HepG2 (cell line): ENCODE measurements at regions not wholly inside any gene's neighbourhood (a gene's known extent, or its start where the extent isn't known, plus 50 kb on each side); places are given as distances from the start of the nearest gene placed in this dataset.
A peak's percentile ranks its signal among the peaks of the same experiment; 100 is the strongest.

Source experiments
- ATAC-seq: fragments of 200-7000 bp; cut with Tn5 transposase; 3 replicates; pipeline ENCODE4 v1.9.1; 2020; ENCODE audit warnings: mild to moderate bottlenecking, moderate library complexity
- BruUV-seq: library from RNA; stranded (reverse); fragments of 400-500 nt; replicated peaks from 2 replicates; lab custom pipeline; 2021; lab: Mats Ljungman, UMichigan
- CTCF ChIA-PET: fragments of 300-600 bp; formaldehyde crosslinking; extraction: SDS; loops from one replicate; lab custom pipeline; 2021; ENCODE audit warnings: low total read pairs, inconsistent platforms, low intra/inter-chr PET ratio; lab: Yijun Ruan, JAX
- POLR2A ChIA-PET: fragments of 350-600 bp; sonication (Branson Sonifier 250); formaldehyde crosslinking; loops from one replicate; lab custom pipeline; 2020; ENCODE audit warnings: antibody characterized with exemption, inconsistent platforms; lab: Yijun Ruan, JAX
- DNase-seq: peaks from one replicate; pipeline ENCODE4 v3.0.0-alpha.2; 2015; ENCODE audit warnings: low spot score
- FAIRE-seq: peaks from 3 replicates; lab custom pipeline; 2011; peaks lifted over from hg19 to GRCh38; lab: Jason Lieb, UNC
- H2AFZ ChIP-seq: one replicate; pipeline ENCODE4 v1.6.1; 2011; ENCODE audit warnings: low read length, inconsistent platforms
- H3K27ac ChIP-seq: fragments of 300-600 bp; 3 replicates; pipeline ENCODE4 v1.8.0; 2011; ENCODE audit warnings: mixed run types, mild to moderate bottlenecking, mixed read lengths, low read length, inconsistent platforms; ENCODE audit not compliant: insufficient read depth; ENCODE audit errors: extremely low read length
- H3K27me3 ChIP-seq, 2 experiments: fragments of 200-600 bp in 1 of 2; 2 replicates in 1 of 2; 3 replicates in 1 of 2; pipeline versions ENCODE4 v1.6.0 to v1.8.0; 2011; ENCODE audit warnings: low read length in 2 of 2, mild to moderate bottlenecking in 2 of 2, moderate library complexity in 2 of 2, inconsistent platforms in 1 of 2; ENCODE audit not compliant: insufficient read depth in 2 of 2, control insufficient read depth in 1 of 2
- H3K36me3 ChIP-seq, 2 experiments: fragments of 200-600 bp in 1 of 2; replicated peaks in 1 of 2; 2 replicates in 1 of 2; 3 replicates in 1 of 2; pipeline versions ENCODE4 v1.5.1 to v1.8.0; 2011; ENCODE audit warnings: low read length in 2 of 2, inconsistent platforms in 1 of 2; ENCODE audit not compliant: insufficient read depth in 2 of 2, control insufficient read depth in 1 of 2
- H3K4me1 ChIP-seq: 2 replicates; pipeline ENCODE4 v1.5.1; 2012; ENCODE audit warnings: low read length, inconsistent platforms; ENCODE audit not compliant: insufficient read depth
- H3K4me2 ChIP-seq: 2 replicates; pipeline ENCODE4 v1.6.0; 2011; ENCODE audit warnings: low read depth, low read length, inconsistent platforms
- H3K4me3 ChIP-seq, 3 experiments: fragments of 200-600 bp in 1 of 3; sonication (generic), shearing (Covaris generic) in 1 of 3; replicated peaks in 1 of 3; 2 replicates each; pipeline ENCODE4 v1.5.1; 2011 to 2016; ENCODE audit warnings: low read length in 3 of 3, inconsistent platforms in 2 of 3, low read depth in 2 of 3, mild to moderate bottlenecking in 2 of 3, control low read depth in 1 of 3, mixed read lengths in 1 of 3; ENCODE audit not compliant: insufficient read depth in 1 of 3
- H3K79me2 ChIP-seq: one replicate; pipeline ENCODE4 v1.6.1; 2011; ENCODE audit warnings: low read length, inconsistent platforms; ENCODE audit not compliant: insufficient read depth
- H3K9ac ChIP-seq: 2 replicates; pipeline ENCODE4 v1.6.0; 2011; ENCODE audit warnings: mild to moderate bottlenecking, low read depth, low read length, inconsistent platforms; ENCODE audit not compliant: insufficient read depth
- H3K9me3 ChIP-seq: 2 replicates; pipeline ENCODE4 v1.5.1; 2012; ENCODE audit warnings: mild to moderate bottlenecking, low read length
- H4K20me1 ChIP-seq: 2 replicates; pipeline ENCODE4 v1.6.0; 2011; ENCODE audit warnings: inconsistent platforms, mild to moderate bottlenecking, low read length, moderate library complexity; ENCODE audit not compliant: insufficient read depth
- CBX2 ChIP-seq, 2 experiments: fragments of 200-600 bp in 1 of 2; sonication (generic); formaldehyde crosslinking in 1 of 2; IDR thresholded peaks; 2 replicates each; pipeline versions ENCODE4 v1.7.0 to v1.8.1; 2018 to 2022; ENCODE audit warnings: low read depth in 2 of 2, low read length in 1 of 2, mild to moderate bottlenecking in 1 of 2, missing genetic modification reagents in 1 of 2
- CEBPB ChIP-seq: IDR thresholded peaks from 2 replicates; pipeline ENCODE4 v1.6.1; 2011; ENCODE audit warnings: low read depth, low read length, improper control_type of control experiment, borderline replicate concordance
- CREB1 ChIP-seq, 2 experiments: fragments of 450-650 bp in 1 of 2; IDR thresholded peaks; 2 replicates each; pipeline ENCODE4 v1.6.1; 2016 to 2017; ENCODE audit warnings: control low read depth in 1 of 2, mild to moderate bottlenecking in 1 of 2, missing compliant biosample characterization in 1 of 2, missing genetic modification characterization in 1 of 2
- FOXK2 ChIP-seq: fragments of 450-650 bp; IDR thresholded peaks from 2 replicates; pipeline ENCODE4 v1.6.1; 2016
- LCORL ChIP-seq, 2 experiments: fragments of 450-650 bp in 1 of 2; sonication (generic) in 1 of 2; formaldehyde crosslinking in 1 of 2; IDR thresholded peaks; 2 replicates each; pipeline versions ENCODE4 v1.5.0 to v1.6.1; 2017 to 2020; ENCODE audit warnings: antibody characterized with exemption in 1 of 2, missing genetic modification reagents in 1 of 2
- MED8 ChIP-seq: sonication (generic); formaldehyde crosslinking; IDR thresholded peaks from 2 replicates; pipeline ENCODE4 v1.8.1; 2023; ENCODE audit warnings: mild to moderate bottlenecking, missing genetic modification reagents; ENCODE audit not compliant: insufficient replicate concordance
- NBN ChIP-seq: fragments of 450-650 bp; conservative IDR thresholded peaks from 2 replicates; pipeline ENCODE4 v1.6.1; 2017
- NONO ChIP-seq, 2 experiments: fragments of 450-650 bp in 1 of 2; sonication (generic) in 1 of 2; formaldehyde crosslinking in 1 of 2; IDR thresholded peaks in 1 of 2; conservative IDR thresholded peaks in 1 of 2; 2 replicates each; pipeline versions ENCODE4 v1.6.1 to v1.8.0; 2017 to 2022; ENCODE audit warnings: mild to moderate bottlenecking in 1 of 2, missing genetic modification reagents in 1 of 2, moderate library complexity in 1 of 2
- PHB2 ChIP-seq: fragments of 450-650 bp; IDR thresholded peaks from 2 replicates; pipeline ENCODE4 v1.6.1; 2018; ENCODE audit not compliant: partially characterized antibody
- PHF21A ChIP-seq: sonication (generic); formaldehyde crosslinking; IDR thresholded peaks from 2 replicates; pipeline ENCODE4 v1.5.0; 2020; ENCODE audit warnings: mild to moderate bottlenecking, missing genetic modification reagents
- SIX1 ChIP-seq: sonication (generic); formaldehyde crosslinking; IDR thresholded peaks from 2 replicates; pipeline ENCODE4 v1.4.0; 2020; ENCODE audit warnings: missing genetic modification reagents, borderline replicate concordance
- SMAD1 ChIP-seq: sonication (generic); formaldehyde crosslinking; IDR thresholded peaks from 2 replicates; pipeline ENCODE4 v1.4.0; 2020; ENCODE audit warnings: missing genetic modification reagents, low read depth, mild to moderate bottlenecking, borderline replicate concordance
- TBX2 ChIP-seq: sonication (generic); formaldehyde crosslinking; IDR thresholded peaks from 2 replicates; pipeline ENCODE4 v1.5.0; 2020; ENCODE audit warnings: missing genetic modification reagents, mild to moderate bottlenecking, borderline replicate concordance
- TP53 ChIP-seq: sonication (generic); formaldehyde crosslinking; conservative IDR thresholded peaks from 2 replicates; pipeline ENCODE4 v1.4.0; 2020; ENCODE audit warnings: missing genetic modification reagents
- XBP1 ChIP-seq: sonication (generic); formaldehyde crosslinking; IDR thresholded peaks from 2 replicates; pipeline ENCODE4 v1.5.0; 2020; ENCODE audit warnings: missing genetic modification reagents
- ZNF337 ChIP-seq: sonication (generic); formaldehyde crosslinking; IDR thresholded peaks from 2 replicates; pipeline ENCODE4 v1.5.1; 2020; ENCODE audit warnings: missing genetic modification reagents, low read depth, mild to moderate bottlenecking, borderline replicate concordance
- ZNF530 ChIP-seq: sonication (generic); formaldehyde crosslinking; IDR thresholded peaks from 2 replicates; pipeline ENCODE4 v1.5.0; 2020; ENCODE audit warnings: low read depth, mild to moderate bottlenecking, missing genetic modification reagents
- ZNF720 ChIP-seq: sonication (generic); formaldehyde crosslinking; IDR thresholded peaks from 2 replicates; pipeline ENCODE4 v1.4.0; 2020; ENCODE audit warnings: missing genetic modification reagents
- WGBS: methylation state at CpG from one replicate; pipeline ENCODE4 v1.1.6; 2017; ENCODE audit warnings: low lambda C conversion rate; 5-methylcytosine and 5-hydroxymethylcytosine counted together
- in situ Hi-C: cut with HindIII; loops from 2 replicates; pipeline ENCODE4 v1.10.0; 2017; ENCODE audit warnings: low pct_unique_long_range_greater_than_20kb; ENCODE audit not compliant: extremely low pct_ligation_motif_present
- intact Hi-C: fragments of 100-400 bp; cut with micrococcal nuclease; formaldehyde crosslinking; loops from one replicate; pipeline ENCODE4 v1.10.0; 2022; ENCODE audit not compliant: unreplicated experiment
- TF ChIP-seq, protein P1 (sequence below): sonication (generic); formaldehyde crosslinking; IDR thresholded peaks from 2 replicates; pipeline ENCODE4 v1.4.0; 2020; ENCODE audit warnings: low read depth, missing genetic modification reagents
- TF ChIP-seq, protein P2 (sequence below): fragments of 450-650 bp; IDR thresholded peaks from 2 replicates; pipeline ENCODE4 v1.6.1; 2017

DNA sequence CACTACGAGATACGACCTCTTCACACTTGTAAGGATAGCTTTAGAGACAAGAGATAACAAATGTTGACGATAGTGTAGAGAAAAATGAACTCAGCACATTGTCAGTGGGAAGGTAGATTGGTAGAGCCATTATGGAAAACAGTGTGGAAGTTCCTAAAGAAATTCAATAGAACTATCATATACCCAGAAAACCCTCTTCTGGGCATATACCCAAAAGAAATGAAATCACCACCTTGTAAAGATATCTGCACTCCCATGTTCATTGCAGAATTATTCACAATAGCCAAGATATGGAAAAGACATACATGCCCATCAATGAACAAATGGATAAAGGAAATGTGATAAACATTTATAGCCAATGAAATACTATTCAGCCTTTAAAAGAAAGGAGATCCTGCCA lies 499.8 kb upstream of the TBX3 start (continued):
- TF ChIP-seq, protein P1, sequence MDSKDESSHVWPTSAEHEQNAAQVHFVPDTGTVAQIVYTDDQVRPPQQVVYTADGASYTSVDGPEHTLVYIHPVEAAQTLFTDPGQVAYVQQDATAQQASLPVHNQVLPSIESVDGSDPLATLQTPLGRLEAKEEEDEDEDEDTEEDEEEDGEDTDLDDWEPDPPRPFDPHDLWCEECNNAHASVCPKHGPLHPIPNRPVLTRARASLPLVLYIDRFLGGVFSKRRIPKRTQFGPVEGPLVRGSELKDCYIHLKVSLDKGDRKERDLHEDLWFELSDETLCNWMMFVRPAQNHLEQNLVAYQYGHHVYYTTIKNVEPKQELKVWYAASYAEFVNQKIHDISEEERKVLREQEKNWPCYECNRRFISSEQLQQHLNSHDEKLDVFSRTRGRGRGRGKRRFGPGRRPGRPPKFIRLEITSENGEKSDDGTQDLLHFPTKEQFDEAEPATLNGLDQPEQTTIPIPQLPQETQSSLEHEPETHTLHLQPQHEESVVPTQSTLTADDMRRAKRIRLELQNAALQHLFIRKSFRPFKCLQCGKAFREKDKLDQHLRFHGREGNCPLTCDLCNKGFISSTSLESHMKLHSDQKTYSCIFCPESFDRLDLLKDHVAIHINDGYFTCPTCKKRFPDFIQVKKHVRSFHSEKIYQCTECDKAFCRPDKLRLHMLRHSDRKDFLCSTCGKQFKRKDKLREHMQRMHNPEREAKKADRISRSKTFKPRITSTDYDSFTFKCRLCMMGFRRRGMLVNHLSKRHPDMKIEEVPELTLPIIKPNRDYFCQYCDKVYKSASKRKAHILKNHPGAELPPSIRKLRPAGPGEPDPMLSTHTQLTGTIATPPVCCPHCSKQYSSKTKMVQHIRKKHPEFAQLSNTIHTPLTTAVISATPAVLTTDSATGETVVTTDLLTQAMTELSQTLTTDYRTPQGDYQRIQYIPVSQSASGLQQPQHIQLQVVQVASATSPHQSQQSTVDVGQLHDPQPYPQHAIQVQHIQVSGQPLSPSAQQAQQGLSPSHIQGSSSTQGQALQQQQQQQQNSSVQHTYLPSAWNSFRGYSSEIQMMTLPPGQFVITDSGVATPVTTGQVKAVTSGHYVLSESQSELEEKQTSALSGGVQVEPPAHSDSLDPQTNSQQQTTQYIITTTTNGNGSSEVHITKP (CRISPR knock-in tag) = no peak
- TF ChIP-seq CEBPB = no peak
- TF ChIP-seq CBX2 (IDR thresholded peaks at IDR 0.05; ENCODE audit: low read depth, low read length) = no peak
- TF ChIP-seq CBX2 (CRISPR knock-in tag; IDR thresholded peaks at IDR 0.05; ENCODE audit: low read depth) = no peak
- no peak for TF ChIP-seq SIX1 (CRISPR knock-in tag)
- no peak for TF ChIP-seq TBX2 (CRISPR knock-in tag)
- no peak for TF ChIP-seq MED8 (CRISPR knock-in tag)
- no peak for TF ChIP-seq ZNF530 (CRISPR knock-in tag)
- TF ChIP-seq SMAD1 (CRISPR knock-in tag) = no peak

DNA sequence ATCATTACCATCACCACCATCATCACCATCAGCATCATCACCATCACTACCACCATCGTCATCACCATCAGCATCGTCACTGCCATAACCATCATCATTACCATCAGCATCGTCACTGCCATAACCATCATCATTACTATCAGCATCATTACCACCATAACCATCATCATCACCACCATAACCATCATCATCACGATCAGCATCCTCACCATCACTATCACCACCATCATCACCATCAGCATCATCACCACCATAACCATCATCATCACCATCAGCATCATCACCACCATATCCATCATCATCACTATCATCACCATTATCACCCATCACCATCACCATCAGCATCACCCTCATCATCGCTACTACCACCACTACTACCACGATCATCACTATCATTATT lies 493.9 kb upstream of the TBX3 start:
- no peaks in the 10 kb centered on the region for H3K36me3 ChIP-seq
- no peak overlapping the region for H3K9ac ChIP-seq
- H3K79me2 ChIP-seq = no peaks in the 10 kb centered on the region
- in situ Hi-C loops = no loop called here
- CTCF ChIA-PET = no interaction called here
- intact Hi-C loops = no loop called here
- DNase-seq (no peak), FAIRE-seq (no peak), ATAC-seq (no peak)
- H3K4me3 ChIP-seq = no peak overlapping the region
- H3K9me3 ChIP-seq = no peaks in the 10 kb centered on the region
- H3K27me3 ChIP-seq = peaks cover 3% of the 10 kb centered on the region in 2 experiments; a peak in 1 of 5 replicates
- H3K27ac ChIP-seq = no peak overlapping the region
- no TSS peak for BruUV-seq
- H3K4me2 ChIP-seq = no peak overlapping the region
- POLR2A ChIA-PET = no interaction called here
- no peaks in the 10 kb centered on the region for H3K4me1 ChIP-seq
- H2AFZ ChIP-seq = no peak overlapping the region
- no peaks in the 10 kb centered on the region for H4K20me1 ChIP-seq
- 37% methylated on average over 6 of the region's 6 CpGs for WGBS
- TF ChIP-seq ZNF337 (CRISPR knock-in tag) (no peak), TP53 (CRISPR knock-in tag) (no peak), ZNF720 (CRISPR knock-in tag) (no peak), LCORL (IDR thresholded peaks at IDR 0.05) (peak; percentile 23; the same call in 1 of the 2 replicates), LCORL (CRISPR knock-in tag; IDR thresholded peaks at IDR 0.05) (no peak), PHB2 (peak; percentile 23), CREB1 (IDR thresholded peaks at IDR 0.05) (peak; percentile 97), CREB1 (CRISPR knock-in tag; IDR thresholded peaks at IDR 0.05) (no peak), FOXK2 (peak; percentile 39; the same call in 1 of the 2 replicates), NONO (IDR thresholded peaks at IDR 0.05) (0 out of 2 replicates have a peak, but pooled peaks have one; percentile 60), NONO (CRISPR knock-in tag; conservative IDR thresholded peaks at IDR 0.05) (no peak), PHF21A (CRISPR knock-in tag) (no peak), NBN (0 out of 2 replicates have a peak, but pooled peaks have one; percentile 73), XBP1 (CRISPR knock-in tag) (no peak)
- TF ChIP-seq, protein P2, sequence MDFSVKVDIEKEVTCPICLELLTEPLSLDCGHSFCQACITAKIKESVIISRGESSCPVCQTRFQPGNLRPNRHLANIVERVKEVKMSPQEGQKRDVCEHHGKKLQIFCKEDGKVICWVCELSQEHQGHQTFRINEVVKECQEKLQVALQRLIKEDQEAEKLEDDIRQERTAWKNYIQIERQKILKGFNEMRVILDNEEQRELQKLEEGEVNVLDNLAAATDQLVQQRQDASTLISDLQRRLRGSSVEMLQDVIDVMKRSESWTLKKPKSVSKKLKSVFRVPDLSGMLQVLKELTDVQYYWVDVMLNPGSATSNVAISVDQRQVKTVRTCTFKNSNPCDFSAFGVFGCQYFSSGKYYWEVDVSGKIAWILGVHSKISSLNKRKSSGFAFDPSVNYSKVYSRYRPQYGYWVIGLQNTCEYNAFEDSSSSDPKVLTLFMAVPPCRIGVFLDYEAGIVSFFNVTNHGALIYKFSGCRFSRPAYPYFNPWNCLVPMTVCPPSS = peak; percentile 83; the same call in 1 of the 2 replicates
